GM19023 (cell line): ENCODE measurements at regions not wholly inside any gene's neighbourhood (a gene's known extent, or its start where the extent isn't known, plus 50 kb on each side); places are given as distances from the start of the nearest gene placed in this dataset.

Experiments used
- ATAC-seq: cut with Tn5 transposase; IDR thresholded peaks from one replicate; pipeline ENCODE4 v1.9.1; 2021; ENCODE audit warnings: mild to moderate bottlenecking, moderate library complexity; ENCODE audit not compliant: unreplicated experiment

DNA sequence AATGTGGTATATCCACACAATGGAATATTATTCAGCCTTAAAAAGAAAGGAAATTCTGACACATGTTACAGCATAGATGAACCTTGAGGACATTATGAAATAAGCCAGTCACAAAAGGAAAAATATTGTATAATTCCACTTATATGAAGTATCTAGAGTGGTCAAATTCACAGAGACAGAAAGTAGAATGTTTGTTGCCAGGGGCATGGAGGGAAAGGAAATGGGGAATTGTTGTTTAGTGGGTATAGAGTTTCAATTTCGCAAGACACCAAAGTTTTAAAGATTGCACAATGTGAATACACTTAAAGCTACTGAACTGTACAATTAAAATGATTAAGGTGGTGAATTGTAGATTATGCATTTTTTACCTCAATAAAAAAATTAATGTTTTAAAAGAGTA lies 92.9 kb downstream of the TXNL1 start:
- ATAC-seq = no peak

- no peak for ATAC-seq
These were observed 95.9 kb downstream of the TXNL1 start for GRCh38 chr18:56542476-56542875.

DNA sequence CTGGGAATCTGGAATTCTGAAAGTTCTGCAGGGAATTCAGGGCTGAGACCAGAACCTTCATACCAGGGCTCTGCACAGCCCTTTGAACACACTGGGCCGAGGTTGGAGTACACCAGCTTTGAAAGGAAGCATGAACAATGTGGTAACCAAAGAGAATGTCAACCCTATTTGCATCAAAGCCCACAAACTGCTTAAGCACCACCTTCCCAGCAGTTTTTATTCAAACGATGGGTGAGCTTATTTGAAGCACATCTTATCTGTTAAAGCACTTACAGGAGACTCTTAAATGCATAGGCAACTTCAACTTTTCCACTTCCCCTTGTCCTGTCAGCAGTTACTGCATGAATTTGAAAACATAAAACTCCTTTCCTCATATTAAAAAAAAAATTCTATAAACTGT lies 96.6 kb downstream of the TXNL1 start:
- no peak for ATAC-seq

GRCh38 chr18:56541340-56541739 lies 97.1 kb downstream of the TXNL1 start:
- ATAC-seq = no peak

DNA sequence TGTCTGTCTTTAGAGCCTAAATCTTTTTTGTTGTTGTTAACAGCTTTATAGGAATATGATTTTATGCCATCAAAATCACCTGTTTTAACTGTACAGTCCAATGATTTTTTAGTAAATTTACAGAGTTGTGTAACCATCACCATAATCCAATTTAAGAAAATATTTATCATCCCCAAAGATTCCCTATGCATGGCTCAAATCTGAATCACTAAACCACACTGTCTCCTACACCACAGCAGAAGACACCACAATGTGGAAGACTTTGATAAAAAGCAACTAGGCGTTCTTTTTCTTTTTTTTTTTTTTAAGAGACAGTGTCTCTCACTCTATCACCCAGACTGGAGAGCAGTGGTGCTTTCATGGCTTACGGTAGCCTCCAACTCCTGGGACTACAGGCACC lies 99.6 kb downstream of the TXNL1 start:
- ATAC-seq = no peak

DNA sequence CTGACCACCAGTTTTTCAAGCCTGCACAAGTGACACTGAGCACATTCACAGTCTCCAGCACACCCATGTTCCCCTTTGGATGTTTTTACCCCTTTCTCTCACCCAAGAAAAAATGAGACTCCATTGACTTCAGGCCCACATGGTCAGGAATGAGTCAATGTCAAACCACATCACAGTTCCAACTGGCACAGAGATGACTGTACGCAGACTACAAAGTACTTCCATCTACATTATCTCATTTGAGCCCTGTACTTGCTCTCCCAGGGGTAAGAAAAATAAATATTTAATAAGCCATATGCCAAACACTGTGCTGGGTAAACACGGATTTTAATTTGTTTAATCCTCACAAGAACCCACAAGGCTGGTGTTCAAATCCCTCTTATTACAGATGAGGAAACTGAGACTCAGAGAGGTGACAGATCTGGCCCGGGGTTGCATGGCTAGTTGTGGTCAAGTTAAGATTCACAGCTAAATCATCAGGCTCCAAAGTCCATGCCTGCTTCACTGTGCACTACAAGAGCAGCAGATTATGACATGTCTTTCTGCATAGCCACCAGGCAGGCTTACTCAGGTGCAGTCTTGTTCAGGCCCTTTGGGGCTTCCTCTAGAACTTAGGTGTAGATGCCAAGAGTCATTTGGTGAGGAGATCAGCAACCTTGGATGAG lies 106.1 kb downstream of the TXNL1 start:
- peak; percentile 96 for ATAC-seq

- no peak for ATAC-seq
These were observed 115.6 kb downstream of the TXNL1 start for GRCh38 chr18:56522816-56523215.

- no peak for ATAC-seq
These were observed 117.1 kb downstream of the TXNL1 start for GRCh38 chr18:56521263-56521662.

- ATAC-seq = no peak
These were observed 120.6 kb downstream of the TXNL1 start for GRCh38 chr18:56517761-56518160.

DNA sequence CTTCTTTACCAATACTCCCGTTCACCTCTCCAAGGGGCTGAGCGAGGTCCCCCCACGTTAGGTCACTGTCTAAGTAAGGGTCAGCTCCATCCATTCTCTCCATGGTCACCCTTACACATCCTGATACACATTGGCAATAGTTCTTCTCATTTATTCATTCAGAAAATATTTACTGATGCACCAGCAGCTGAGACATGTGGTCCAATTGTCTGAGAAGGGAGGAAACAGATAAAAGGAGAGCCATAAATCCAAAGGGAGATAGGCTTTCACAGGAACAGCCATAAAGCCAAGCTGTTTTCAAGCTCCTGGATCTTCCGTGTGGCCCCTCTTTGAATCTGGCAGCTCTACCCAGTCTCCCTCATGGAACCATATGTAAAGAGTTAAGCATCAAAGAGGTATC lies 121.2 kb downstream of the TXNL1 start:
- ATAC-seq = no peak

DNA sequence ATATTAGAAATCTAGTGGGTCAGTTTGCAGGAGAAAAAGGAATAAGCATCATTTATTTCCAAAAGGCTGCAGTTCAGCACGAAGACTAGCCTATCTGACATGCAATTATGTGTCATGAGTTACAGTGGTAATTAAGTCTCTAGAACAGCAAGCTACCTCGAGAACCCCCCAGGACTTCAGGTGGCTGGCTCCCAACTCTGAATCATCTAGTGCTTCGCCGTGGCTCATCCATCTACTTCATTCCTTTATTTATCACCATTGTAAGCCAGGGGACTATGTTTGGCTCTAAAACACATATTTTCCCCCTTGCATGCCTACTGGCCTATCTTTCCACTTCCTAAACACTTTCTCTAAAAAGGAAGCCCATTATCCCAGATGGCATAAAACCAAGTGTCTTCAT lies 121.6 kb downstream of the TXNL1 start:
- ATAC-seq = no peak

DNA sequence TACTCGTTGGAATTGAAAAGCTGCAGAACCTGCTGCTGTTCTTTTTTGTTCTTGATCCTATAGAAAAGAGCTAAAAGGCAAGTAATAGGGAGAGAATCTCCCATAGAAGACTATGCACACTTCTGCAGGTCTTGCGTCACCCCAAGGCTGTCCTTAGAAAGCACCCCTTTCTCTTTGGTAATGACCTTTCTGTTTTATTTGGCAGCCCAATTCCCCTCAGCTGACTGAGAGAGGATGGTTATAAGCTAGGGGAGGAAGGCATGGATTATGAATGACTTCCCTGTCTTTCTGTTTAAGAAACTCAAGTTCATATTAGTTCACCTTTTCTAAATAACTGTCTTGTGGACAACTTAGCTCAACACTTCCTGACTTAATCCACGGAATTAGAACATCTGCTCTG lies 122.9 kb downstream of the TXNL1 start:
- no peak for ATAC-seq

GRCh38 chr18:56511996-56512395 lies 126.4 kb downstream of the TXNL1 start:
- ATAC-seq = no peak

DNA sequence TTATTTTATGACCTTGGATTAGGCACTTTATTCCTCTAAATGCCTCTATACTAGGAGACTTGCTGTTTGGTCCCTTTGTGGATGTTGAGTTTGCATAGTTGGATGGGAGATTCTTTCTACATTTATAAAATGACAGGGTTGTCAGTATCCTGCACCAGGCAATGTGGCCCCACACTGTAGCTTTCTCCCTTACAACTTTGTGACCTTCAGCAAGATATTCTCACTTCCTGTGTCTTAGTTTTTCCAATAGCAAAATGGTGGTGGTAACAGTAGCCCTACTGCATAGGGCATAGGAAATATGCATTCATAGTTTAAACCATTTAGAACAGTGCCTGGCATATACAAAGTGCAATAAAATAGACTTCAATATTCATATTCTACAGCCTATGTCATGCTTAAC lies 128.3 kb downstream of the TXNL1 start:
- ATAC-seq = no peak

GRCh38 chr18:56509656-56510055 lies 128.7 kb downstream of the TXNL1 start:
- ATAC-seq = no peak

DNA sequence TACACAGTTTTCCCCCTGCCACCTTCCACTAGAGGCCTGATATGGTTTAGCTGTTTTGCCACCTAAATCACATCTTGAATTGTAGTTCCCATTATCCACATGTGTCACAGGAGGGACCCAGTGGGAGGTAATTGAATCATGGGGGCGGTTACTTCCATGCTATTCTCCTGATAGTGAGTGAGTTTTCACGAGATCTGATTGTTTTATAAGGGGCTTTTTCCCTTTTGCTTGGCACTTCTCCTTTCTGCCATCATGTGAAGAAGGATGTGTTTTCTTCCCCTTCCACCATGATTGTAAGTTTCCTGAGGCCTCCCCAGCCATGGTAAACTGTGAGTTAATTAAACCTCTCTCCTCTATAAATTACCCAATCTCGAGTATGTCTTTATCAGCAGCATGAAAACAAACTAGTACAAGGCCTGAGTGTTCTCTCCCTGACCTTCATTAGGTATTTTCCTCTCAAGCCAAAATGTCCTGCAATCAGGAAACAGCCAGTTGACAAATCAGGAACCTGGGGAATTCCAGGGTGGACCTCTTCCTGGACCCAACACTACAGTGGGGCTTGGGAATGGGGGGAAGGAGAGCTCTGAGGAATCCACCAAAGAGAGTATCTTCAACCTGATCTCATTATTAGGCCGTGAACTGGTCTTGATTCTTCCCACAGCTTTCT lies 129.9 kb downstream of the TXNL1 start:
- no peak for ATAC-seq

- ATAC-seq = no peak
These were observed 132.4 kb downstream of the TXNL1 start for GRCh38 chr18:56505971-56506370.

- ATAC-seq = no peak
These were observed 133.1 kb downstream of the TXNL1 start for GRCh38 chr18:56505293-56505692.

DNA sequence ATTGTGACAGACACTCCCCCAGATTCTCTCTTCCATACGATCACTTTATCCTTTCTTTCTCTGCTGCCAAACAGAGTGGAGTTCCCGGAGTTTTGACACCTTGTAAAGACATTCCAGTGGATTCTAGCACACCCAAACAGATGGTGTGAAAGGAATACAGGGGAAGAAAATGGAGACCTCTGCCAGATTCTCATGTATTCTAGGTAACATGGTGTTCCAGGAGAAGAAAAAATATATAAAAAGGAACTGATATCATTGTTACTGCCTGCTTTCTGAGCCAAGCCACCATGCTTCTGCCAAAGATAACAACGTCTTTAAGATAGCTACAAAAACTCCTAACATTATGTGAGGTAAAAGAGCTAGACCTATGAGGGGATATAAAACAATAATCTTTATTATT lies 136.5 kb downstream of the TXNL1 start:
- ATAC-seq = no peak

DNA sequence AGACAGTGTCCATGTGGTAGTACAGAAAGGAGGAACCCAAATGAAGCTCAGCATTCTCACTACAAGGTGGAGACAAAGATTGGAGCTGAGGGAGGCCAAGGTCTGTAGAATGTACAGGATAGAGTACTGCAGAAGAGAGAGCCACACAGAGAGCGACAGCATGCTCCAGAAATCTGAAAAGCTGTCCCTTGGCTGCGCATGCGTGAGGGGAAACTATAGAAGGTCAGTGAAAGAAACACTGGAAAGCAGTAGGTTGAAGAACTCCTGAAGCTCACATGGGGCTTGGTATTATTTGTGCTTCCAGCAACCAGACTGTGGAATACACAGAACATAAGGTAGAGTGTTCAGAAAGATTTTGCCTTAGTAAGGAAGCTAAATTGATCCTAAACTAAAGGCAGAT lies 142.5 kb downstream of the TXNL1 start:
- ATAC-seq = no peak

- ATAC-seq = no peak
These were observed 144.9 kb downstream of the TXNL1 start for GRCh38 chr18:56493531-56493930.

DNA sequence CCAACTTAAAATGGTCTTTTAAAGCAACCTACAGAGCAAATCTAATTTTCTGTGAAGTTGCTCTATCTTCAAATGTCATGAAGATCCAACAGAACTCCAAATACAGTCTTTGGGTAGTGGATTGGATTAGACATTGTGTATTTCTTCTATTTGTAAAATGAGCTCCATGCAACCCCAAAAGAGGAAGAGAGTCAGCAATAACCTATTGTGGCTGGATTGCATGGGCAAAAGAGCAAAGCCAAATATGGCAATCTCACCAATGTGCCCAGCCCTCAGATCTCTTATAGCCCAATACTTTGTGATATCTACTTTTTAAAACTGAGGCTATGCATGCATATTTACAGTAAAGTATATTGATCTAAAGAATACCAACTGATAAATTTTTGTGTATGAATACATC lies 146.3 kb downstream of the TXNL1 start:
- no peak for ATAC-seq

GRCh38 chr18:56490942-56491341 lies 147.4 kb downstream of the TXNL1 start:
- no peak for ATAC-seq
